ENCODE measurements at regions not wholly inside any gene's neighbourhood (a gene's known extent, or its start where the extent isn't known, plus 50 kb on each side); places are given as distances from the start of the nearest gene placed in this dataset.
"Not testable (repeated sequence)": the region's sequence is repeated elsewhere in the genome, so short reads cannot be mapped to it uniquely, and the experiment has no call there.

DNA sequence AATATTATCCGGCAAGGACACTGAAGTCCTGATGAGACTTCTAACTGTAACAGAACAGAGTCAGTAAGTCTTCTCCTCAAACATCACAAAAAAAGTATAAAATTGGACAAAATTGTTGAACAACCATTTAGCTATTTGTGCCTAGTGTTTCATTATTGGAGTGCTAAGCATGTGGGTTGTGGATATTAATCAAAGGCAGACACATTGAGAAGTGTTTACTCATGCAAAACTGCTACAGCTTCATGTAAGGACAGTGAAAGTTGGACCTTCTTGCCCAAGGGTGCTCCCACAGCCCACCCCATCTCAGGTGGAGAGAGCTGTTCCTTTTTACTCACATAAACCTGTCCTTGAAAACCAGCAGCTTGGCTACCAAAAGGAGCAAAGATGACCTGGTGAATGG, 355.1 kb upstream of the DAB2 start:
- DNase-seq, result no peak

- DNase-seq, result no peak
These were observed 351.1 kb upstream of the DAB2 start for GRCh38 chr5:39775797-39776365.

- DNase-seq, result no peak
These were observed 350.5 kb upstream of the DAB2 start for GRCh38 chr5:39775086-39775796.

GRCh38 chr5:39774605-39775004, 349.8 kb upstream of the DAB2 start:
- no peak for DNase-seq

- DNase-seq, result no peak
These were observed 347.5 kb upstream of the DAB2 start for GRCh38 chr5:39772307-39772706.

GRCh38 chr5:39767916-39768315, 343.1 kb upstream of the DAB2 start:
- no peak for DNase-seq

GRCh38 chr5:39765366-39765765, 340.6 kb upstream of the DAB2 start:
- no peak for DNase-seq

GRCh38 chr5:39762761-39763160, 338.0 kb upstream of the DAB2 start:
- no peak for DNase-seq

- no peak for DNase-seq
These were observed 336.6 kb upstream of the DAB2 start for GRCh38 chr5:39761199-39761950.

DNA sequence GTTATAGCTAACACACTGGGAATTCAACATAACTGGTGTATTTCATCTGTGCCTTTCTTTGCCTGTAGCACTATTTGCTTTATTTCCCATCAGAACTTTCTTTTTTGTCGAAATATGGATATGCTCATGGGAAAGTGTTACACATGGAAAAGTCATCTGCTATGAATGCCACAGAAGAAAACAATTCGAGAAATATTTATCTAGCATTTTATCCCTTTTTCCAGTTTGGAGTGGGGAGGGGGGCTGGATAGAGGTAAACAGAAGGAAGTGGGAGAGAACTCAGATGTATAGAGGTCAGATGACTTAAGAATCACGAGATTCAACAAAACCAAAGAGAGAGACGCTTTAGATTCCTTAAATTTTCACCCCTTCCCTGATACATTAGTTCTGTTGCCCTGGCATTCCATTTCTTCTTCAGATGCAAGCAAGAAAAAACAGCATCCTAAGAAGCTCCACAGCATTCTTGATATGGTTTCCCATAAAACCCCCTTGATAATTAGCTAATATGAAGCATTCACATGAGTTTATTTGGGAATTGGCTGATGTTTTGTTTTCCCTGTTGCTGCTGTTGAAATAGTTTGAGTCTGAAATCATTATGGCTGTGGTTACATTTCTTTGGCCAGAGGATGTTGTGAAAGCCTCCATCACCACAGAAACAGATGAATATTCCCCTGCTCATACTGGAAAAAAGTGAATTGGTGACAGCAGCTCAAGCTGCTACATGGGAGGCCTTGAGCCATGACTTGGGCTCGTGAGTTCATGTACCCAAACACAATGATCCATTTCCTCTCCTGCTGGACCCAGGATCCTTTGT, 335.8 kb upstream of the DAB2 start:
- DNase-seq, result no peak

DNA sequence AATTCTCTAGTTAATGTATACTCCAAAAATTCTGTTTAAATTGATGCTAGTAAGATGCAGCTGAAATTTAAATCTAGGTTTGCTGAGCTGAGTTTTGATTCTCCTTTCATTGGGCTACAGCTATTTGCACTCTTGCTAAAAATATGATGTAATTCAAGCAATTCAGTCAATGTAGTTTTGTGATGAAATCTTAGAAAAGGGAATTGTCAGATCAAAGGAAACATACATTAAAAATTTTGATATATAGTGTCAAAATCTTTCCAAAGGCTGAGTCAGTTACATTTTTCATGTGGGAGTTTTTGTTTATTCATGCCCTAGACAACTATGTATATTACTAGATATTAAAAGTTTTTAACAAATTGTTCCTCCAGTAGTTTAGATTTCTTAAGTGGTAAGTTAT, 334.9 kb upstream of the DAB2 start:
- DNase-seq, result no peak

- no peak for DNase-seq
These were observed 333.6 kb upstream of the DAB2 start for GRCh38 chr5:39758426-39758825.

DNA sequence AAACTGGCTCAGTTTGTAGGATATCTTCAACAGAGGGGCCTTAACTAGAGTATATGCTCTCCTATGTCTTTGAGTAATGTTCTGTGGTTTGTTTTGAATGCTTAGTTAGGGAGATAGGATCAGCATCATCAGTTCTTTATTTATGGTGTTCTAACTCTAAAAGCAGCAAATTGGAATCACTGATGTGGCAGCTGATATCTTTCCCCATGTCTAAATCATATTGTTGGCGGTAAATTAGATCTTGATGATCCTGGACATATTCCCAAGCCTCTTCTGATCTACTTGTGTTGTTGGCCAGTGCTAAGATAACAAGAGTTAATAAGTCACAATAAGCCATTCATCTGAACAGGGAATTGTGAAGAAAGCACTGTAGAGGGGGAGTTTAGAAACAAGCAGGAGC, 332.4 kb upstream of the DAB2 start:
- DNase-seq, result no peak

DNA sequence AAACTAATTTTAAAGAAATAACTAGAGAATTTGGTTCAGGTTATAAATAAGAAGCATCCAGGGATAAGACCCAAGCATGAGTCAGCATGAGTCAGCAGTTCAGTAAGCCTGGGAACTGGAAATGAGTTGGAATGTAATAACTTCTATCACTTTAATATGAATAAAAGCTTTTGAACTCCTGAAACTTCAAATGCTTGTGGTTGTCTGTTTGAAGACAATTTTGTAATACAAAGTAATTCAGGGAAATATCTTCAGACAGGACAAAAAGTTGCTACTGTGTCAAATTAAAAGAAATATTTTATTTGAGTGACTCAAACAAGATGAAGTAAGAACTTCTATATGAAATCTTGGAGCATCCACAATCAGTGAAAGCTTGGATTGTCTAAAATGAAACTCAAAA, 331.2 kb upstream of the DAB2 start:
- no peak for DNase-seq

DNA sequence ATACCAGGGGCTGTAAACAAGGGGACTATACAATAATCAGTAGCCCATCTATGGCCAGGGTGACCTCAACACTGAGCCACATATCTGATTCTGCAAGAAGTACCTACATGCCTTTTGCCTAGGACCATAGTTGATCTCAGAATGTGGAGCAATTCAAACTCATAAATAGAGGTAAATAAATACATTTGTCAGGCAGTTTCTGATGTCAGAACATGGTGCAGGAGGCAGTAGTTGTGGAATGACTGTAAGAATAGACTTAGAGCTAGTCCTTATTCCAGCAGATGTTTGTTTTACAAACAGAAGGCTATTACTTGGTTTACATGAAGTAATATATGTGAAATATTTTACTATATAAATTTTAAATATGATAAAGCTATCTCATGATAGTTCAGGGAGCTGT, 330.7 kb upstream of the DAB2 start:
- no peak for DNase-seq

DNA sequence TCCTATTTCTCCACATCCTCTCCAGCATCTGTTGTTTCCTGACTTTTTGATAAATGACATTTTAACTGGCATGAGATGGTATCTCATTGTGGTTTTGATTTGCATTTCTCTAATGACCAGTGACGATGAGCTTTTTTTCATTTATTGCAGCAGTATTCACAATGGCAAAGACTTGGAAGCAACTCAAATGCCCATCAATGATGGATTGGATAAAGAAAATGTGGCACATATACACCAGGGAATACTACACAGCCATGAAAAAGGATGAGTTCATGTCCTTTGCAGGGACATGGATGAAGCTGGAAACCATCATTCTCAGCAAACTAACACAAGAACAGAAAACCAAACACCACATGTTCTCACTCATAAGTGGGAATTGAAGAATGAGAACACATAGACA, 329.0 kb upstream of the DAB2 start:
- not testable (repeated sequence) for DNase-seq

GRCh38 chr5:39750661-39751060, 325.9 kb upstream of the DAB2 start:
- no peak for DNase-seq

DNA sequence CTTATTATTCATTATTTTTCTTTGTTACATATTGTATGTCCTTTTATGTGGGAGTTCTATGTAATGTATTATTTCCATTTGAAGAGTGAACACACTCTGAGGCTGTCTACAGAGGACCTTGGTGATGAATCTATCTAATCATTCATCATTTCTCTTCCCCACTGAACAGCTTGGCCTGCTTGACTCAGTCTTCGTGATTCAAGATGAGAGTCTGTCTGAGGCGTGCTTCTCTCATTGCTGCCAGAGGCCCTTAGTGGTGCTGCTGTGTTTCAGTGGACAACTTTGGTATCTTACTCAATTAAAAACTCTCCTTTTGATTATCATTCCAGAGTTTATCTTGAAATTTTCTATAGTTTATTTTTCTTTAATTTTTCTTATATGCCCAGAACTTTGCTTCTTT, 318.1 kb upstream of the DAB2 start:
- no peak for DNase-seq

- no peak for DNase-seq
These were observed 315.6 kb upstream of the DAB2 start for GRCh38 chr5:39740404-39740803.

- DNase-seq, result no peak
These were observed 307.4 kb upstream of the DAB2 start for GRCh38 chr5:39732166-39732565.

- DNase-seq, result no peak
These were observed 305.9 kb upstream of the DAB2 start for GRCh38 chr5:39730699-39731098.

GRCh38 chr5:39730006-39730405, 305.2 kb upstream of the DAB2 start:
- no peak for DNase-seq

DNA sequence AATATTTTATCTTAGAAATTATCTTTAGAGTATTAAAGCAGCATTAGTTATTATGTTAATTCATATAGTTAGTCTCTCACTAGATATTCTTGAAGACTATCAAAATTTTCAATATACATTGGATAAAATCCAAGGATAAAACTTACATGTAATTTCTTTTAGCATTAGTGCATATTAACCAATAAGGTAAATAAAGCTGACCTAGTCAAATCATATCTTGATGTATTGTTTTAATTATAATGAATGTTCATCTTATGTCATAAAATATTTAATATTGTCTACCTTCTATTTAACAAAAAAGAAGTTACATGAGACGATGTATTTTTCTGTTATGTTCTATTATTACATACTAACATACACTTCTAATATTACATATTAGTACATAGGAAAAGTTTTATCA, 301.7 kb upstream of the DAB2 start:
- no peak for DNase-seq

- DNase-seq, result no peak
These were observed 296.6 kb upstream of the DAB2 start for GRCh38 chr5:39721394-39721793.
